ENCODE measurements at regions not wholly inside any gene's neighbourhood (a gene's known extent, or its start where the extent isn't known, plus 50 kb on each side); places are given as distances from the start of the nearest gene placed in this dataset.

GRCh38 chr9:79014929-79015699 lies 556.7 kb upstream of the TLE4 start:
- no peak for TF ChIP-seq CTCF (IDR thresholded peaks at IDR 0.05)
- Histone ChIP-seq H3K4me1 (no peaks in the 10 kb centered on the region), H3K36me3 (no peaks in the 10 kb centered on the region), H3K27me3 (no peaks in the 10 kb centered on the region), H3K9me3 (no peaks in the 10 kb centered on the region), H3K4me3 (no peak overlapping the region), H3K27ac (no peak overlapping the region)
- no peak for DNase-seq (ENCODE audit: low spot score)

- Histone ChIP-seq H3K9me3 (no peaks in the 10 kb centered on the region), H3K4me1 (no peaks in the 10 kb centered on the region), H3K36me3 (no peaks in the 10 kb centered on the region), H3K27ac (no peak overlapping the region), H3K4me3 (no peak overlapping the region), H3K27me3 (no peaks in the 10 kb centered on the region)
- DNase-seq (ENCODE audit: low spot score), result no peak
- no peak for TF ChIP-seq CTCF (IDR thresholded peaks at IDR 0.05)
These were observed 555.8 kb upstream of the TLE4 start for GRCh38 chr9:79015951-79016350.

- Histone ChIP-seq H3K4me1 (no peaks in the 10 kb centered on the region), H3K27ac (no peak overlapping the region), H3K9me3 (no peaks in the 10 kb centered on the region), H3K27me3 (no peaks in the 10 kb centered on the region), H3K4me3 (no peak overlapping the region), H3K36me3 (no peaks in the 10 kb centered on the region)
- no peak for TF ChIP-seq CTCF (IDR thresholded peaks at IDR 0.05)
- no peak for DNase-seq (ENCODE audit: low spot score)
These were observed 551.5 kb upstream of the TLE4 start for GRCh38 chr9:79020276-79020675.

- TF ChIP-seq CTCF (IDR thresholded peaks at IDR 0.05), result no peak
- Histone ChIP-seq H3K4me3 (no peak overlapping the region), H3K27me3 (no peaks in the 10 kb centered on the region), H3K4me1 (no peaks in the 10 kb centered on the region), H3K27ac (no peak overlapping the region), H3K36me3 (no peaks in the 10 kb centered on the region), H3K9me3 (no peaks in the 10 kb centered on the region)
- DNase-seq (ENCODE audit: low spot score), result no peak
These were observed 550.7 kb upstream of the TLE4 start for GRCh38 chr9:79021084-79021483.

- no peaks in the 10 kb centered on the region for H3K9me3 ChIP-seq
- no peak overlapping the region for H3K27ac ChIP-seq
- no peak for DNase-seq (ENCODE audit: low spot score)
- H3K36me3 ChIP-seq, result no peaks in the 10 kb centered on the region
- no peak overlapping the region for H3K4me3 ChIP-seq
- H3K4me1 ChIP-seq, result no peaks in the 10 kb centered on the region
- no peaks in the 10 kb centered on the region for H3K27me3 ChIP-seq
- no peak for TF ChIP-seq CTCF (IDR thresholded peaks at IDR 0.05)
These were observed 548.6 kb upstream of the TLE4 start for GRCh38 chr9:79023134-79023580.

- H3K9me3 ChIP-seq, result no peaks in the 10 kb centered on the region
- no peak overlapping the region for H3K27ac ChIP-seq
- no peak for TF ChIP-seq CTCF (IDR thresholded peaks at IDR 0.05)
- no peak for DNase-seq (ENCODE audit: low spot score)
- H3K4me3 ChIP-seq, result no peak overlapping the region
- H3K36me3 ChIP-seq, result no peaks in the 10 kb centered on the region
- H3K27me3 ChIP-seq, result no peaks in the 10 kb centered on the region
- no peaks in the 10 kb centered on the region for H3K4me1 ChIP-seq
These were observed 545.4 kb upstream of the TLE4 start for GRCh38 chr9:79026316-79026715.
